Erythroblast (primary cell): ENCODE measurements at regions not wholly inside any gene's neighbourhood (a gene's known extent, or its start where the extent isn't known, plus 50 kb on each side); places are given as distances from the start of the nearest gene placed in this dataset.
"Not testable (repeated sequence)": the region's sequence is repeated elsewhere in the genome, so short reads cannot be mapped to it uniquely, and the experiment has no call there.

Experiments used
- DNase-seq, 2 experiments: peaks; one replicate each; lab custom pipeline; 2025; lab: John Stamatoyannopoulos, UW
- GATA1 ChIP-seq: IDR thresholded peaks from 2 replicates; pipeline ENCODE4 v1.6.1; 2011; ENCODE audit warnings: low read depth, mild to moderate bottlenecking, control low read depth, low read length, moderate library complexity
- POLR2A ChIP-seq: IDR thresholded peaks from 2 replicates; pipeline ENCODE4 v1.6.1; 2011; ENCODE audit warnings: mild to moderate bottlenecking, low read length

DNA sequence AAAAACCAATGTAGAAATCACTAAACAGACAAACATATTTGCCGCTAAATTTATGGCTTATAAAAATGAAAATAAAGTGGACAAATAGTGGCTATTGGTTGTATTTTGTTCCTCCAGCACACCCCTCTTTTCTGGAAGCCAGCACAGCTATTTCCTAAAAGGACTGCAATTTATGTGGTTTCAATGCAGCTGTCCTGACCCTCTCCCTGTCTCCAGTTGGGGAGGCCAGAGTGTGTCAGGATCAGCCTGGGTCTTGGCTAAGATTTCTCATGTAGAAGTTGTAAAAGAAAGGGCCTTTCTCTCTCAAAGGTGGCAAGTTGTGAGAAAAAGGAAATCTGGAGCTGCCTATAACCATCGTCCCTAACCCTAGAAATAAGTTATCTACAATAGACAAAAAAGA is 165.6 kb downstream of the ALDH8A1 start:
- no peak for DNase-seq
- no peak for TF ChIP-seq POLR2A
- TF ChIP-seq GATA1, result no peak

DNA sequence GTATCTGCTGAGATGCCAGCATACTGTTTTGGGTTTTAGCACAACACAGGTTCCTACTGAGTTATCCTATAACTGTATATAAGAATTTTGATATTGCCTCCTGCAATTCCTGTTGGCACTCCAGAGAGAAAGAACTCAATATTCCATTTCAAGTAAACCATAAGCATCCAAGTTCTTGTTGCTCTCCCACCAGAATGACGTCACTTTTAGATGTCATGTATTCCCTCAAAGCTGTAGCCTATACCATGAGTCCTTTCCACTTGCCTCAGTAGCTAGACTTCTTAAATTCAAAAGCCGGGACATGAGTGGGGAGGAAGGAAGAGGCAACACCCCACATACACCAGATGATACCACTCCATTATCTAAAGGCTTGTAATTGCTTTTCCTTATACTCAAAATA is 171.5 kb downstream of the ALDH8A1 start:
- TF ChIP-seq POLR2A (no peak), GATA1 (no peak)
- DNase-seq, result no peak

DNA sequence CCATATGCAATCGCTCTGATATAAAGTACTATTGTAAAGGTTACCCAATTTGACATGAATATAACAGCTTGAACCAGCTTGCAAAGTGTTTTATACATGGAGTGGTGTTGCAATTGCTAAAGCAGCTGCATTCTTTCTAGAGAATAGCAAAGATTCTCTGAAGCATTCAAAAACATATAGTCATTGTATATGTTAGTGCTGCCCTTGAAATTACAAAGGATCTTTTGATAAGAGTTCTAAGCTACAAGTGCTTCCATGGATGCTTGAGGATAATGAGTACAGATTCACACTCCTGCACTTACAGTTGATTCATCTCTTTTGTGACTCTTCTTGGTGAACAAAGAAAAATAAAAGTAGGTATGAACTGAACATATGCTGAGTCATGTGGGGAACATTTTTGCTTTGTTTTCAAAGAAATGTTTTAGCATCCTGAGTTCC is 175.7 kb downstream of the ALDH8A1 start:
- no peak for DNase-seq
- TF ChIP-seq GATA1, result no peak
- TF ChIP-seq POLR2A, result no peak

DNA sequence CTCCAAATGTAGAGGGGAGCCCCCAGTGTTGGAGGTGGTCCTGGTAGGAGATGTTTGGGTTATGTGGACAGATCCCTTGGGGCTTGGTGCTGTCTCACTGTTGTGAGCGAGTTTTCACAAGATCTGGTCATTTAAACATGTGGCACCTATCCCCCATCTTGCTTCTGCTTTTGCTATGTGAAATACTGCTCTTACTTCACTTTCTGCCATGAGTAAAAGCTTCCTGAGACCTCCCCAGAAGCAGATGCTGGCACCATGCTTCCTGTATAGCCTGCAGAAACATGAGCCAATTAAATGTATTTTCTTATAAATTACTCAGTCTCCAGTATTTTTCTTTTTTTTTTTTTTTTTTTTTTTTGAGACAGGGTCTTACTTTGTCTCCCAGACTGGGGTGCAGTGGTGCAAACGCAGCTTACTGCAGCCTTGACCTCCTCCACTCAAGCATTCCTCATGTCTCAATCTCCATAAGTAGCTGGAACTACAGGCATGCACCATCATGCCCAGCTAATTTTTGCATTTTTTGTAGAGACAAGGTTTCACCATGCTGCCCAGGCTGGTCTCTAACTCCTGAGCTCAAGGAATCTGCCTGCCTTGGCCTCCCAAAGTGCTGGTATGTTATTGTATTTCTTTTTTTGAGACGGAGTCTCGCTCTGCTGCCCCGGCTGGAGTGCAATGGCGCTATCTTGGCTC is 177.1 kb downstream of the ALDH8A1 start:
- TF ChIP-seq POLR2A (no peak), GATA1 (no peak)

DNA sequence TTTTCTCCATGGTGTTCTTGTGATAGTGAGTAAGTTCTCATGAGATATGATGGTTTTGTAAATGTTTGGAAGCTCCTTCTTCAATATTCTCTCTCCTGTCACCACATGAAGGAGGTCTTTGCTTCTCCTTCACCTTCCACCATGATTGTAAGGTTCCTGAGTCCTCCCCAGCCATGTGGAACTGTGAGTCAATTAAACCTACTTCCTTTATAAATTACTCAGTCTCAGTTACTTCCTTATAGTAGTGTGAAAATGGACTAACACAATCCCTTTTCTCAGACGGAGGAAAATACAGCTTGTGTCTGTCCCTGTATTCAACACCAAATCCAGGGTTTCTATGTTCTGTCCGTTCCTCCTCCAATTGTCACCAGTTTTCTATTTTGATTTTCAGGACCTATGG is 181.0 kb downstream of the ALDH8A1 start:
- no peak for DNase-seq

More for the DNA sequence above, 177.1 kb downstream of the ALDH8A1 start:
- DNase-seq, result no peak

DNA sequence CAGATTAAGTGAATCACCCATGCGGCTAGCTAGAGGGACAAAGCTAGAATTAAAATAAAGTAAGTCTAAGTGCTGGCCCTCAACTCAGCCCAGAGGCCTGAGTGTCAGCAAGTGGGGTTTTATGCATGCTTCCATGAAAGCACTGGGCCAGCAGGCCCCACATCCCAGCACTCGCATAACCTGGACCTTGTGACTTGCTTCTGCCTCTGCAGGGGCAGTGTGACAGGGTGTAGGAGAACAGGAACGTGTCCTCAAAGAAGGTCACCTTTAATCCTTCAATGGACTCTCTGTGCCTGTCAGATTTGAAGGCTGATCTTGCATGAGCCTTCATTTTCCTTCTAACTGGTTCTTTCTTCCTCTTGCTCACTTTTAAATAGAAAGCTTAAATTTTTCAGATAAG is 183.4 kb downstream of the ALDH8A1 start:
- no peak for DNase-seq
- TF ChIP-seq GATA1, result no peak
- no peak for TF ChIP-seq POLR2A

More for the DNA sequence above, 181.0 kb downstream of the ALDH8A1 start:
- TF ChIP-seq POLR2A (no peak), GATA1 (no peak)

DNA sequence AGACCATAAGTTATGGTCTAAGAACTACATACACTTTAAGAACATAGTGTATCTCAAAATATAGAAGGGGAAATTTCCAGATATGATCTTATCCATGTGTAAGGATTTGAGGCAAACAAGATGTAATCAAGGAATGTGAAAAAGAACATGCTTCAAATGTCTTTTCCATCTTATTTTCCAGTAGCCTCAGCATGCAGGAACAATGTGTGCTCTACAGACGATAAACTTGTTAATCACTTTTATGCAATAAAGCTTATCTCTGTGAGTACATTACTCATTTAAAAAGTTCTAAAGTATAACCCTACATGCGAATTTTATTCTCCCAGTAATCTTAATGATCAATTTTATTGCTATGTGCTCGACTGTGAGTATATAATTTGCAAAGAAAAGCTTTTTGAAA is 185.2 kb downstream of the ALDH8A1 start:
- TF ChIP-seq POLR2A (no peak), GATA1 (no peak)
- no peak for DNase-seq

DNA sequence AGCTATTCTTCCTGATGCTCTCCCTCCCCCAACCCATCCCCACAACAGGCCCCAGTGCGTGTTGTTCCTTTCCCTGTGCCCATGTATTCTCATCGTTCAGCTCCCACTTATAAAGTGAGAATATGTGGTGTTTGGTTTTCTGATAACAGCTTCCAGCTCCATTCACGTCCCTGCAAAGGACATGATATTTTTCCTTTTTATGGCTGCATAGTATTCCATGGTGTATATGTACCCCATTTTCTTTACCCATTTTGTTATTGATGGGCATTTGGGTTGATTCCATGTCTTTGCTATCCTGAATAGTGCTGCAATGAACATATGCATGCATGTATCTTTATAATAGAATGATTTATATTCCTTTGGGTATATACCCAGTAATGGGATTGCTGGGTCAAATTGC is 186.3 kb downstream of the ALDH8A1 start:
- not testable (repeated sequence) for DNase-seq

DNA sequence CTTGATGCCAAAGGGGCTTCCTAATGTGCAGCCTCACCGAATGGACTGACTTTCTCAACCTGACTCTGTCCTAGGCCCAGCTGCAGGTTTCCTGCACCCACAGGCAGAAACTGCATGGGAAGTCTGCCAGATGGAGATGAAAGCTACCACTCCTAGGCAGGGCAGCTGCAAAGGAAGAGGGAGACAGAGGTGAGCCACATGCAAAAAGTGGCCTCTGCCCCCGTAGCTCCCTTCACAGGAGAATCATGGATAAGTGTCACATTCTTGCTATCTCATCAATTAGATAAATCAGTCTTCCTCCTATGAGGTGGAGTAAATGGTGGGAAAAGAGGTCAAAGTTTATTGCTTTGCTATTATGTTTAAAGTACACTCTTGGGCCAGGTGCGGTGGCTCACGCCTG is 191.3 kb downstream of the ALDH8A1 start:
- TF ChIP-seq GATA1 (no peak), POLR2A (no peak)
- DNase-seq, result no peak

DNA sequence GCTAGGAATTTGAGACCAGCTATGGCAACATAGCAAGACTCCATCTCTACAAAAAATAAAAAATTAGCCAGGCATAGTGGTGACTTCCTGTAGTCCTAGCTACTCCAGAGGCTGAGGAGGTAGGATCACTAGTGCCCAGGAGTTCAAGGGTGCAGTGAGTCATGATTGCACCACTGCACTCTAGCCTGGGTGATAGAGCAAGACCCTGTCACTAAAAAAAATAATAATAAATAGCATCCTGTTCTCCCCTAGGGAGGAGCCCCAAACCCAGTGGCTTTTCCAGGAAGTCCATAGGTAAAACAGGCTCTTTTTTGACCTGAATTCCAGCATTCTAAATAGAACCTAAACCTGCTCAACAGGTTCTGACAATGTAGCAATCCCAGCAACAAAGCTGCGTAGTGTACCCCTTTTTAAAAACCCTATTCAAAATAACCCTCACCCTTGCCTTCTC is 192.0 kb downstream of the ALDH8A1 start:
- TF ChIP-seq POLR2A (no peak), GATA1 (no peak)
- DNase-seq, result no peak

DNA sequence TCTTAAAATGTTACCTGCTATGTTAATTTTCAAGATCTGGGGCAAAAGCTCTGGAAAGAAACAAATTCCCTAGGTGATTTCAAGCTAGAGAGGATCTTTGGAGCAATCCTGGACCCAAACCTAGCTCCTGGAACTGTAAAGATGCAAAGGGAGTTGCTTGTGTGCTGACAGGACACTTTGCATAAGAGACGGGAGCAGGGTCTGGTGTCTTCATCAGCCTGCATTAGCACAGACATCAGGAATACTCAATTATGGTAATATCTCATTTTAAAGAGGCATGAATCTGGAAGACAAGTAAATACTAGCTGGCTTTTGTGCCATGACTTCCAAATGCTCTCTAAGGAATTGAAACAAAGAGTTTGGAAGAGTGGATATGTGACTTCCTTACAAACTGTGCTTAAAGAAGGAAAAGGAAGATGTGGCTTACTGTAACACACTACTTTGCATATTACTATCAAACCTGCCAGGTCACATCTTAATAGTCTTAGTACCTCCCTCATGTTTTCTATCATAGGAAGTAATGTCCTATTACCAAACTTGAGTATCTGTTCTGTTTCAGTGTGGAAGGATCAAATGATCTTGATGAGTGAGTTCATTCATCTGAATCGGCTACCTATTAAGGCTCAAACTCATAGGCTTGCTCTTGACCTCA is 193.4 kb downstream of the ALDH8A1 start:
- TF ChIP-seq POLR2A (no peak), GATA1 (no peak)
- DNase-seq, result no peak

DNA sequence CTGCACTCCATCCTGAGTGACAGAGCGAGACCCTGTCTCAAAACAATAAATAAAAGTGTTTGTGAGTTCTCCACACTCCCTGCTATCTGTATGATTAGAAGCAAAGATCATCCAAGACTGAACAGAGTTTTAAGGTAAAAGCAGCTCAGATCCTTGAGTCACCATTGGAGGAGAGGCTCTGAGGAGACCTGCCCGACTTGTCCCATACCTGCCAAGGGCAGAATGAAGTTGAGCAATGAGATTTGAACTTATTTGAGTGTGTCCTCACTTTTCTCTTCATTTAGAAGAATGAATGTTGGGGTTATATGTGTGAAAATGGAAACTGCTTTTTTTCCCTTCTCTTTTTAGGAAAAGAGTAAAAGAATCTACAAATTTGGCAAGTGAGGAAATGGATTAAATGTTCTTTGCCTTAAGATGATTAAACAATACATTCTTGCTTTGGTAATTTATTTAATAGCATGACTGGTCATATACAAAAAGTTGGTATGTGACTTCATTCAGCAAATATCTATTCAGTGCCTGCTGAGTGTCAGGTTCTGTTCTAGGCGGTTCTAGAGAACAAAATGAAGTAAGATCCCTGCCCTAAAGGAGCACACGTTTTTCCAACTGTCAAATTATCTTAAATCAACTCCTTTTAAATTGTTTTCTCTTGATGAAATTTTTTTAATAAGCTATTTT is 195.7 kb downstream of the ALDH8A1 start:
- DNase-seq, result no peak
- TF ChIP-seq GATA1 (no peak), POLR2A (no peak)

DNA sequence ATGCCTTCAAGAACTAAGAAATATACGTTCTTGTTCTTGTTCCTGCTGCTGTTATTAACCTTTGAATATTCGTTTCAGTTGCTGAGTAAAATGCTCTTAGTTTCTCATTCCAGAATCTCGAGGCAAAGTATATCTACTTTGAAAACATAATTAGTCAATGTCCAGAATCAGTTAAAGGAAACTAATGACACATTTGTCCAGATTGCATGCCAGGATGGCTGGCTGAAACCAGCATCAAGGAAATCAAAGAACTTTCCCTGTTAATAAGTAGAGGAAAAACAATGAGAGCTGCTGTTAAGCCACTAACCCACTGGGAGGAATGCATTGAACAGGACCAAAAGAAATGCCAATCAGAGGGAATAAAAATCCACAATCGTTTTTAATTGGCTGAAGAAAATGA is 196.9 kb downstream of the ALDH8A1 start:
- TF ChIP-seq POLR2A, result no peak
- no peak for TF ChIP-seq GATA1
- DNase-seq, result no peak

DNA sequence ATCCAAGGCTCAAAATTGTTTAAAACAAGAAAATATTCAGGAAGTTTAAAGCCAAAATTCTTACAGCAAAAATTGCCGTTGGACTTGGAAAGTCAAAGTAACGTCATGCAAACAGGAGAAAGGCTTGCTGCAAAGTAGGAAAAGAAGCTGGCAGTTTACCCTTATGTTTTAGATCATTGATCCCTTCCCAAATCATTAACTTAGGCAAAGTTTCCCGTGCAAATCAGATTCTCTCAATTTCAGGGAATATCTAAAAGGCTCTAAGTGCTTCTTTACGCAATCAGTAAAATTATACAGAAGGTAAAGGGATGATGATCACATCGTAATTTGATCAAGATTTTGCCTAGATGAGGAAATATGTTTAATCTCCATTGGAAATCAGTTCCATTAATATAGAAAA is 197.5 kb downstream of the ALDH8A1 start:
- TF ChIP-seq POLR2A (no peak), GATA1 (no peak)
- DNase-seq, result no peak
